Ascending aorta (tissue), 2 donors: ENCODE measurements at regions not wholly inside any gene's neighbourhood (a gene's known extent, or its start where the extent isn't known, plus 50 kb on each side); places are given as distances from the start of the nearest gene placed in this dataset.

Source experiments
- DNase-seq, 2 donors: peaks; one replicate each; pipeline ENCODE4 v3.0.0-alpha.2; 2019; ENCODE audit warnings: low spot score in 2 of 2
- H3K27ac ChIP-seq, 2 donors: fragments of 200-600 bp; sonication (generic); one replicate each; pipeline ENCODE4 v1.5.1; 2016 to 2017; ENCODE audit warnings: mild to moderate bottlenecking in 1 of 2
- H3K27me3 ChIP-seq: fragments of 200-600 bp; sonication (generic); one replicate; pipeline ENCODE4 v1.5.1; 2017
- H3K36me3 ChIP-seq, 2 donors: fragments of 200-600 bp; sonication (generic); one replicate each; pipeline ENCODE4 v1.5.1; 2016
- H3K4me1 ChIP-seq, 2 donors: fragments of 200-600 bp; sonication (generic); one replicate each; pipeline ENCODE4 v1.5.1; 2016 to 2017; ENCODE audit warnings: mild to moderate bottlenecking in 1 of 2
- H3K4me3 ChIP-seq, 2 donors: fragments of 200-600 bp; sonication (generic); one replicate each; pipeline ENCODE4 v1.5.1; 2016 to 2017; ENCODE audit warnings: mild to moderate bottlenecking in 1 of 2
- H3K9me3 ChIP-seq, 2 donors: fragments of 200-600 bp; sonication (generic); one replicate each; pipeline ENCODE4 v1.5.1; 2016
- intact Hi-C: fragments of 100-400 bp; cut with DNase I; formaldehyde crosslinking; loops from one replicate; pipeline ENCODE4 v1.15.1; 2023
- TF ChIP-seq, protein P1 (sequence below), 3 experiments: fragments of 200-600 bp in 2 of 3; fragments of 450-650 bp in 1 of 3; sonication (generic) in 2 of 3; IDR thresholded peaks; one replicate each; pipeline ENCODE4 v1.5.1; 2016 to 2019; ENCODE audit warnings: antibody characterized with exemption in 3 of 3, mild to moderate bottlenecking in 1 of 3, moderate library complexity in 1 of 3

DNA sequence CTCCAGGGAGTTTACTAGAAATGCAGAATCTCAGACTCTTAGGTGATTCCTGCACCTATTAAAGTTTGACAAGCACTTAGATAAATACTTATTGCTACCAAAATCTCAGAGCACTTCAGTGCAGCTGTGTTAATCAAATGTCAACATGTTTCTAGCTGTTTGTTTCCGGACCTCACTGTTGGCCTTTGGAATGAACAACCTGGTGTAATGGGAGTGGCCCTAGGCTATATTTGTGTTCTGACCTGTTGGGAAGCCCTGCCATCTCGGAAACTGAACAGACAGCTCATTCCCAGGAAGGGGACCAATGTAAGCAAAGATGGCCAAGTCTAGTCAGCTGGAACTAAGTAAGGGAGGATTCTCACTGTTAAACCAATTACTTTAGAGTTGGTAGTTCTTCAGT is 145.0 kb upstream of the SLC28A3 start:
- H3K4me3 ChIP-seq: no peak overlapping the region
- intact Hi-C loops: no loop called here
- no peaks in the 10 kb centered on the region for H3K4me1 ChIP-seq
- H3K36me3 ChIP-seq: no peaks in the 10 kb centered on the region
- TF ChIP-seq, protein P1, sequence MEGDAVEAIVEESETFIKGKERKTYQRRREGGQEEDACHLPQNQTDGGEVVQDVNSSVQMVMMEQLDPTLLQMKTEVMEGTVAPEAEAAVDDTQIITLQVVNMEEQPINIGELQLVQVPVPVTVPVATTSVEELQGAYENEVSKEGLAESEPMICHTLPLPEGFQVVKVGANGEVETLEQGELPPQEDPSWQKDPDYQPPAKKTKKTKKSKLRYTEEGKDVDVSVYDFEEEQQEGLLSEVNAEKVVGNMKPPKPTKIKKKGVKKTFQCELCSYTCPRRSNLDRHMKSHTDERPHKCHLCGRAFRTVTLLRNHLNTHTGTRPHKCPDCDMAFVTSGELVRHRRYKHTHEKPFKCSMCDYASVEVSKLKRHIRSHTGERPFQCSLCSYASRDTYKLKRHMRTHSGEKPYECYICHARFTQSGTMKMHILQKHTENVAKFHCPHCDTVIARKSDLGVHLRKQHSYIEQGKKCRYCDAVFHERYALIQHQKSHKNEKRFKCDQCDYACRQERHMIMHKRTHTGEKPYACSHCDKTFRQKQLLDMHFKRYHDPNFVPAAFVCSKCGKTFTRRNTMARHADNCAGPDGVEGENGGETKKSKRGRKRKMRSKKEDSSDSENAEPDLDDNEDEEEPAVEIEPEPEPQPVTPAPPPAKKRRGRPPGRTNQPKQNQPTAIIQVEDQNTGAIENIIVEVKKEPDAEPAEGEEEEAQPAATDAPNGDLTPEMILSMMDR (IDR thresholded peaks at IDR 0.05): no peak
- DNase-seq: no peak
- H3K27ac ChIP-seq: no peak overlapping the region
- H3K9me3 ChIP-seq: no peaks in the 10 kb centered on the region
- no peaks in the 10 kb centered on the region for H3K27me3 ChIP-seq

DNA sequence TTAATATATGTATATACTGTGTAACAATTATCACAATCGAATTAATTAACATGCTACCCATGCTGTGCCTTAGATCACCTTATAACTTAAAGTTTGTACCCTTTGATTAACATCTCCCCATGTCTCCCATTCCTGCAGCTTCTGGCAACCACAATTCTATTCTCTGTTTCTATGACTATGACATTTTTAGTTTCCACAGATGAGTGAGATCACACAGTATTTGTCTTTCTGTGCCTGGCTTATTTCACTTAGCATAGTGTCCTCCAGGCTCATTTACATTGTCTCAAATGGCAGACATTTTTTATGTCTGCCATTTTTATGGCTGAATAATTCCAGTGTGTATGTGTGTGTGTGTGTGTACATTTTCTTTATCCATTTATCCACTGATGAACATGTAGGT is 146.1 kb upstream of the SLC28A3 start:
- no peak for DNase-seq
- H3K9me3 ChIP-seq: no peaks in the 10 kb centered on the region
- no peaks in the 10 kb centered on the region for H3K36me3 ChIP-seq
- TF ChIP-seq, protein P1 (IDR thresholded peaks at IDR 0.05): no peak
- no peaks in the 10 kb centered on the region for H3K27me3 ChIP-seq
- no peak overlapping the region for H3K27ac ChIP-seq
- H3K4me1 ChIP-seq: no peaks in the 10 kb centered on the region
- intact Hi-C loops: no loop called here
- H3K4me3 ChIP-seq: no peak overlapping the region

DNA sequence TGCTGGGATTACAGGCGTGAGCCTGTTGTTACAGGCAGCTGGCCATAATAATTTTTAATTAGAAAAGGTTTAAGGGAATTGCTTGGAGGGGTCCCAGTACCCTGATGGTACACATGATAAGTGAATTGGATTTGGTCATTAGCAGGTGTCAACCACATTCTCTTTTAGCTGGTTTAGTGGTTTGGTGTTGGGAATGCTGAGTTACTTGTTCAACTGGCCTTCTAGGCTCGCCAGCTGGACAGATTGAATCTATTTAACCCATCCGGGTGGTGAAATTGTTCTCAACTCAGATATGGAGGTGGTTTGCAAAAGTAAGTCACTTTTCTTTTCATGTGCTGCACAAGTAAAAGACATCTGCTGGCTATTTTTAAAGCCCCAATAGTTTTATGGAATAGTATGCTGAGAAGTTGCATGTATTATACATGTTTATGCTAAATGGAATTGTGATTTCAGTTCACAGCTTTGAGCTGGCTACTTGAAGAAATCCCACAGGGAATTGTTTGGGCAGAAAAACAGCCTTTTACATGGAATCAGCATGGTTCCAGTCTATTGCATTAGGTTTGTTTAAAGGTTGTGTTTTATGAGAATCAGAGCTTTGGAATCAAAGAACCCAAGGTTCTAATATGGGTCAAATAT is 149.8 kb upstream of the SLC28A3 start:
- intact Hi-C loops: no loop called here
- H3K27ac ChIP-seq: no peak overlapping the region
- no peaks in the 10 kb centered on the region for H3K36me3 ChIP-seq
- no peaks in the 10 kb centered on the region for H3K27me3 ChIP-seq
- DNase-seq: no peak
- no peaks in the 10 kb centered on the region for H3K4me1 ChIP-seq
- TF ChIP-seq, protein P1 (IDR thresholded peaks at IDR 0.05): no peak
- no peaks in the 10 kb centered on the region for H3K9me3 ChIP-seq
- H3K4me3 ChIP-seq: no peak overlapping the region

DNA sequence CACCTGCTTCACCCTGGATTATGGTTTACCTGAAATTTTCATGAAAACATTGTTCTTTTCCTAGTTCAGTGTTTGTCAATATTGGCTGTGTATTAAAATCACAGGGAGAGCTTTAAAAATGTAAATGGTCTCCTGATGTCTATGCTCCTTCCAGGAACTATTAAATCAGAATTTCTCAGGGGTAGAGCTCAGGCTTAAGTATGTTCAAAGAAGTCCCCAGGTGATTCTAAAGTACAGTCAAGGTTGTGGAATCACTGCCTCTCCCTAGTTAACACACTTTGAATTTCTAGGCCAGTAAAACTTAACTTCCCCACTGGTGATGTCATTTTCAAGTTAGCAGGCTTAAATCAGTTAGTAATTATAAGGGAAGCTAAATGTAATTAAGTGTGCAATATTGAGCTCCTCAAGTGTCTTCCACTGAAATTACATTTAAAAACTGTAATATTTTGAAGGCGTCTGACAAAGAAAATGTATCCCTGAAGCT is 150.3 kb upstream of the SLC28A3 start:
- Histone ChIP-seq H3K36me3 (no peaks in the 10 kb centered on the region), H3K4me1 (no peaks in the 10 kb centered on the region), H3K9me3 (no peaks in the 10 kb centered on the region), H3K27ac (no peak overlapping the region), H3K4me3 (no peak overlapping the region), H3K27me3 (no peaks in the 10 kb centered on the region)
- TF ChIP-seq, protein P1 (IDR thresholded peaks at IDR 0.05): no peak
- DNase-seq: no peak
- intact Hi-C loops: no loop called here

DNA sequence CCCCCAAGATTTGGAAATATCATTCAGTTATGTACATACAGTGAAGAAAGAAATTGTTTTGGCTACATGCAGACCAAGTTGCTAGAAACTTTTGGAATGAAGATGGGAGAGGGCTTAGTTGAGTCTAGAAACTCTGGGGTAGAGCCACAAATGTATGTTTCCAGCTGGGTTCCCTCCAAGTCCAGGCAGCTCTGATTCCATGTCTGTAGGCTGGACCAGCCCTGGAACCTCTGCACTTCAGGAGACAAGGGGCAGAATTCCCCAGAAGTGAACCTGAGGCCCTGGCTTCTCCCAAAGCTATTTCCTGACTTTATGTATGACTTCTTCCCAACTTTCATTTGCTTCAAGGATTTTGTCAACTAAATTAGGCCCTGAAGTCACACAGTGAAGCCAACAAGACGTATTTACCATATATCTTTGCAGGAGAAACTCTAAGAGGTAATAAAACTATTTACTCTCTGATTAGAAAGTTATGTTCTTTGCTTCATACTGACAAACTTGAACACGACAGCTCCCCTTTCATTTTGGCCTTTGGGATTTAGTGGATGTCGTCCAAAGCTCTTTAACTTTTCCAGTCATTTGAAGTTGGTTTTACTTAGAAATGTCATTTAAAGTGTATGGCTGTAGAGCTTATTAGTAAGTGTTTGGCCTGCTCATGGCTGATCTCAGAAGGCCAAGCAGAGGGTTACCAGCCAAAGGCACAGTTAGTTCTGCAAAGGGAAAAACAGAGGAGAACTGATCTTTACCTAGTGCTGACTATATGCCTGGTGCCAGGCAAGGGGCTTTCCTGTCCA is 152.0 kb upstream of the SLC28A3 start:
- Histone ChIP-seq H3K27ac (no peak overlapping the region), H3K9me3 (no peaks in the 10 kb centered on the region), H3K4me1 (no peaks in the 10 kb centered on the region), H3K4me3 (no peak overlapping the region), H3K27me3 (no peaks in the 10 kb centered on the region), H3K36me3 (no peaks in the 10 kb centered on the region)
- intact Hi-C loops: no loop called here
- DNase-seq: no peak
- TF ChIP-seq, protein P1 (IDR thresholded peaks at IDR 0.05): no peak
